ENCODE measurements at regions not wholly inside any gene's neighbourhood (a gene's known extent, or its start where the extent isn't known, plus 50 kb on each side); places are given as distances from the start of the nearest gene placed in this dataset.
"Not testable (repeated sequence)": the region's sequence is repeated elsewhere in the genome, so short reads cannot be mapped to it uniquely, and the experiment has no call there.

GRCh38 chr7:45440776-45441175 is 133.4 kb upstream of the ADCY1 start:
- TF ChIP-seq GABPA (IDR thresholded peaks at IDR 0.05; ENCODE audit: low read depth); CTCF (IDR thresholded peaks at IDR 0.05; ENCODE audit: insufficient read depth, low read length): not testable (repeated sequence)
